NCI-H1436 (cell line): ENCODE measurements at regions not wholly inside any gene's neighbourhood (a gene's known extent, or its start where the extent isn't known, plus 50 kb on each side); places are given as distances from the start of the nearest gene placed in this dataset.

Experiments
- DNase-seq: peaks from one replicate; lab custom pipeline; 2025; lab: John Stamatoyannopoulos, UW

DNA sequence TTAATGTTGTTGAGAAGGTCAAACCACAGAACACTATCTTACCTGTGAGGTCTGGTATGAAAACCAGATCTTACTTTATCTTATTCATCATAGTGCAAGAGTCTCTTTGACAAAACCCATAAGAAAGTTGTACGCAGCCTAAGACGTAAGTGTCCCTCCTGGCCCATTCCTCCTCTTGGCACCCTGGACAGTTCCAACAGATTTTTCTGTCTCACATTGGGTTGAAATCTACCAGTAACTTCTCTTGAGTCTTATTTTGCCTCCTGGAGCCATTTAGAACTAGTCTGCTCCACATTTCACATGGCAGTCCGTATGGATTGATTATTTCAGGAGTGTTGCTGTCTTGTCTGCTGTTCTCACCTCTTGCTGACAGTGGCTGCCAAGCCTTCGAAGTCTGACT lies 498.4 kb downstream of the PDCD6IP start:
- DNase-seq = no peak

DNA sequence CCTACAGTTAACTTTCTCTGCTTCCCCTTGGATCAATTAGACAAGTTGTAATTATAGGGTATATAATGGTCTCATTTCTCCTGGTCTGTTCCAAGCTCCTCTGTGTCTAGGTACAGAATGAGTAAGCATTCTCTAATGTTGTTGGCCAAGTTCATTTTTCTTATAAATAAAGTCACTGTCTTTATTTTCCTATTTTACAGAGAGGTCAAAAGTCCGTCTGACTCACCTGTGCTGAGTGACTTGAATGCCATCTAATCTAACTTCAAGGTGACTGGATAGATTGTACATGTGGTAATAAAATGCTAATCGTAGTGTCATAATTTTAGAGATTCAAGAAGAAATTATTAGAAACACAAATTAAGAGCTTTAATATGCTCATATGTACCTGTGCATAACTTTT lies 500.2 kb downstream of the PDCD6IP start:
- no peak for DNase-seq

DNA sequence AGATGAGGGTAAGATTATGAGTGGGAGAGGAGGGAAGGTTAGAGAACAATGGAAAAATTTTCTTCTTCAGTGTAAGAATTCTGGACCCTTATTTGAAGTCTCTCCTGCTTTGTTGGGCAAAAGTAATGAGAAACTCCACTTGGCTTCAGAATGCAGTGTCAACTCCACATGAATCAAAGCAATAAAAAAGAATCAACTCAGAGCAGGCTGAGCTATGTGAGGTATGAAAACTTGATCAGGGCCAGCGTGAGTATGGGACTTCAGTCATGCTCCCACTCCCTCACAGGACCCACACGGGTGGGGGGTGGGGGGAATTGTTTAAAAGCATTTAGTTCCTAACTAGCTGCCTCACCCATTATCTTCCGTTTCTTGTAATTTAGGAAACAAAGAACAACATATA lies 502.2 kb downstream of the PDCD6IP start:
- DNase-seq = no peak

DNA sequence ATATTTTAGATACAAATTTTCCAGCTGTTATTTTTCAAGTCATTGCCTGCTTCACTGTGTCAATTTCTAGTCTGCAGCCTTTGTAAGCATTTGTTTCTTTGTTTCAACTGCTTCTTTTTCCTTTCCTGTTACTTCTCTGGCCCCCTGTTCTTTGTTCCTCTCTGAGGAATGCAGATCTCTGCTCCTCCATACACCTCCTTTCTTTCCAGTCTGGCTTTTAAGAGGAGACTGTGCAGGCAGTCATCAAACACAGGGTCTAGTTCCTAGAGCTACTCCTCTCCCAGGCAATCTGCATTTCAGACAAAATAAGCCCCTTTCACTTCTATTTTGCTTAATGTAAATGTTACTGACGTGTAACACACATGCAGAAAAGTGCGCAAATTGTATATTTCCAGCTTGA lies 502.9 kb downstream of the PDCD6IP start:
- no peak for DNase-seq

DNA sequence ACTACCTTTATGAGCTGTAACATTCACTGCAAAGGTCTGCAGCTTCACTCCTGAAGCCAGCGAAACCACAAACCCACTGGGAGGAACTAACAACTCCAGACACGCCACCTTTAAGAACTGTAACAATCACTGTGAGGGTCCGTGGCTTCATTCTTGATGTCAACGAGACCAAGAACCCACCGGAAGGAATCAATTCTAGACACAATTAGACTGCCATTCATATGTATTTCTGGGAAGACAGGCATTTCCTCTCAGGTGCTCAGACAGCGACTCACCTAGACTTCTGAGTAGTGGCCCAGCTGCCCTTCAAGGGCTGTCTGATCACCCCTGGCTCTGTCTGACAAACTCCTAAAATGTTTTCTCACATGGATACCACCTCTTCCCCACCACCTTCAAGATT lies 506.8 kb downstream of the PDCD6IP start:
- DNase-seq = no peak

DNA sequence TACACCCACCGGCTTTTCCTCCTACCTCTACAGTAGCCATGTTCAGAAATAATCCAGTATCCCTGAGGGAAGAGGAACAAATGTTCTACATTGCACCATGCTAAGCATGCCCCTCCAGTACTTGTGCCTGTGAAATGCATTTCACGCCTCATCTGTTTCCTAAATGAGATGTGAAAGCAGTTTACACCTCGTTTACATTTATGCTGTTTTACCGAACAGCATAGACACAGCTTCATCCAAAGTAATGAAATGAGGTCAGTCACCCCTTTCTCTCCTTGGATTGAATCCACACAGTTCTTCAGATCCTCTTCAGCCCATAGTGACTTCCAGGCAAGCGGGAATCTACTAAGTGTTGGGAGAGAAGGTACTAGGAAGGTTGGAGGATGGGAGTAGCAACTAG lies 514.3 kb downstream of the PDCD6IP start:
- no peak for DNase-seq

DNA sequence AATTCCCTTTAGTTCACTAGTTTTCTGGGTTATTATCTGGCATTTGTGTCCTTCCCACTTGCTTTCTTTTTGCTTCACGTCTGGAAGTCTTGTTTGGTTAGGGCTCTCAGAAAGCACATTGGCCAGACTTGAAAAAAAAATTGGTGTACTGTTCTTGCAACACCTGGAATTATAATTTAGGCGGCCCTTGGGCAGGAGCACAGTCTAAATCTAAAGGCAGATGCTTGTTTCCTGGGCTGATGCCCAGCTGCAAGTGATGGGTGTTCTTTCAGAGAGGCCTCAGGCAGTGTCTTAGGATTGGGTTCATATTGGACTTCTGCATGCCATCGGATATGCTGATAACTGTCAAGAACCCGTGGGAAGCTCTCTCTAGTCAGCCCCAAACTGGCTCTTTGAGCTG lies 521.5 kb downstream of the PDCD6IP start:
- no peak for DNase-seq

DNA sequence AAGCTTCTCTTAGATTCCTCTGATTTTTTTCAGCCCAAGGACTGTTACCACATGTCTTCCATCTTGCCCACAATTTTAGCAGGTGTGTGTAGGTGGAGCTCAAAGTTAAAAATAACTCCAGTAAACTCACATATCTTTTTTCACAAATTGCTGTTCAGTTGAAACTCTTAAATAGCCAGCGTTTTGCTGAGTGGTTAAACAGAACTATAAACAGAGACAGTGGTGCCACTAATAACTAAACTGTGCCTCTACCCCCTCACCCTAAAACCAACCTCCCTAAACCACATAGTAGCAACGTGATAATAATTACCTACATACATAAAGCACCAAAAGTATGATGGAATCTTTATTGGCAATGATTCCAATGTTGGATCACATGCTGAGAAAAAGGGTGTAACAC lies 525.1 kb downstream of the PDCD6IP start:
- no peak for DNase-seq

DNA sequence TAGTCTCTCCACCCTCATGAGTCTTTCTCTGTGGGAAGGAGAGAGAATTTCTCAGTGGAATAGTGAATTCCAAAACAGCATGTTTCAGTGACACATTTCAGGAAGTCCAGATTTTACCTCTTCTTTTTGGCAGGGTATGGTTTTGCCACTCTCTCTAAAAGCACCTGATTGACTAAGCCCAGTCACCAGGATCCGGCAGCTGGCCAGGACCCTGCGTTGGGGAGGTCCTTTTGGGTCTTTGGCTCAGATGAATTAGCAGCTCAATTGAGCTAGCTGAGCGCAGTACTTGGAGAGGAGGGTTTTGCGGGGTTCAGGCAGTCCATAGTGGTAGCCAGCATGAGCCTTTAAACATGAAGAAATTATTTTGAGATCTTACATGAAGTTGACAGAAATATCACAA lies 548.2 kb downstream of the PDCD6IP start:
- DNase-seq = no peak

DNA sequence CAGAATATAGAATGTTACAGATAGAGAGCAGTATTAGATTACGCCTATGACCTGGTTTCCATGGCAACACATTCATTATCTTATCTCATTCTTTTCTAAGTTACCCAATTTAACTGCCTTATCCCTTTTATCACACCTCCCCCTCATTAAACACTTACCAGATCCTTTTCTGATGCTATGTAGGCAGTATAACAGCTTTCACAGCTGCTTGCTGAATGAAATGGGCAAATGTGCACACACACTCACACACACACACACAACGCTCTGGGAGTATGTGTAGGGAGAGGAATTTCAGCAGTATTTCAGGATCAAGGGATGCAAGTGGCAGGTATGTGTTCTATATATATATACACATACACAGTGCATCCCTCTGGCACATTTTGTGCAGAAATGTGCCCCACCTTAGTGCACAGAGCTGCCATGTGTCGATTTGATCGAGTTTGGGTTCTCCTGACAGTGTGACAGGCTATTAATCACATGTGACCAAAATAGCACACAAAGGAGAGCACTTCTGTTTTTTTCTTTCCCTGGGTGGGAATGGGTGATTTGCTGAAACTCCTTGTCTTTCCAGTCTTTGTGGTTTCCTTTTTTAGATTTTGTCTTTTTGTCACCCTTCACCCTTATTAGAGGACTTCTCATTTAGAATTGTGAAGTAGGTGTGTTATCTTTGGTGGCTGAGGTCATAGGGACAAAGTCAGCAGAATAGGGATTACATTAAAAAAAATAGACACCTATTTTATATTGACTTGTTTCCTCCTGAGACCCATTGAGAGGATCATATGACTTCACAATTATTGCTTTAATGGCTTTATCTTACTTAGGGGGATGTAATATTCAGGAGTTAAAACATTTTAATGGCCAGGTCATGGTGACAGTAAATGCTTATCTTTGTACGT lies 553.7 kb downstream of the PDCD6IP start:
- no peak for DNase-seq

DNA sequence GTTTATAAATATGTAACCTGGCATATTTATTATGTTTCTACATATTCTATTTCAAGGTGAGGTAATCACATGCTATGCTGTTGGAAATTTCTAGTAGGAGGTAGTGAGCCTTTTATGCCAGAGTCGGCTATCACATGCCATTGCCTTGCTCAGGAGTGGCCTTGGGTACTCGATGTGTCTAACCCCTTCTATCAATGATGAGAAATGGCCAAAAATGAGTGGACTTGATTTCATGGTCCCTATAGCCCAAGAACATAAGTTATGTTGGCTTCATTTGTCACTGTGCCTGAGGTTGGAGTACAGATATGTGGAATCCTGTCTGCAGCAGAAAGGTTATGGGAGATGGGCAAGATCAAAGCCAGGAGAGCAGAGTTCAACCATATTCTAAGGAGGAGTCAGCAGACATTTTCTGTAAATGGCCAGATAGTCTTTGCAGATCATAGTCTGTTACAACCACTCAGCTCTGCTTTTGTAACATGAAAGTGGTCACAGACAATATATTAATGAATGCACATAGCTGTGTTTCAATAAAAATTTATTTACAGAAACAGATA lies 554.4 kb downstream of the PDCD6IP start:
- no peak for DNase-seq

DNA sequence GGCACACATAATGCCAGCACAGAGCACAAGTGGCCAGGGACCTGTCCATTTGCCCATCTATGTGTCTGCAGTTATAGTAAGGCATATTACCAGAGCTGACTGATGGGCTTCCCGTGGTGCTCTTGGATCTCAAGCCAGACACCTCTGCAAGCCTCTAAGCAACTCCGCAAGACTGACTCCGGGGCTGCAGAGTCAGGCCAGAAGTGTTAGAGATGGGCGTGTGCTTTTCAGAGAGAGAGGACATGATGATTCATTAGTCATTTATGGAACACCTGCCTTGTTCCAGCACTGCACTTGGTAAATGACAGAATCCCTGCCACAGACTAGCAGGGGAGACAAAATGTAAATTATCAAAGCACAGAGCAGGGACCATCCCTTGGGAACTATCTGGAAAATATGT lies 559.0 kb downstream of the PDCD6IP start:
- DNase-seq = no peak

DNA sequence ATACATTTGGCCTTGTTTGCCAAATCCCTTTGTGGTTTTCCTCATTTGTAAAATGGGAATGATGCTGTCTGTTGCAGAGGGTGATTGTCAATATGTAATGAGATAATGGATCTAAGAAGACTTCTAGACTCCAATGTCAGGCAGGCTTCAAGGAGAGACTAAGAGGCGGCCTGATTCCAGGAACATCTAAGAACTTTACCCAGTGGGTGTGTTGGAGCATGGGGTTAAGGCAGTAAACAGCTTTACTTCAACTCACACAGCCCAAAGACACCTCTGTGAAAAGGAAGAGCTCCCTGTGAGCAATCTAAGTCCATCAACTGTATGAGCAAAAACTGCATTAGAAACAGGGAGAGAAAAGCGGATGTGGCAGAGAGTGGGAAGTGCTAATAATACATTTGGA lies 560.6 kb downstream of the PDCD6IP start:
- DNase-seq = no peak

DNA sequence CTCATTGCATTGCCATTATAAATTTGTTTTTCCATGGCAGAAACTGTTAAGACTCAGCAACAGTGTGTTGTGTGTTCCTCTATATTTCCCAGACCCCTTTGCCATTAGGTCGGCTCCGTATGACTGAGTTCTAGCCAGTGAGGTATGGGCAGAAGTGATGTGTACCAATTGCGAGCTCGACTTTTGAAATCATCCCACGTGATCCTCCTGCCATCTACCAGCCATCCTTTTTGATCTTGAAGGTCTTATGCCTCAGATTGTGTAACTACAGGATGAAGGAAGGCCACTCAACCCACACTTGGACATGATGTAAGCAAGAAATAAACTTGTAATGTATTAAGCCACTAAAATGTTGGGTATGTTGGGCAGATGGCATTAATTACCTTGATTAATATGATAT lies 562.3 kb downstream of the PDCD6IP start:
- DNase-seq = no peak

DNA sequence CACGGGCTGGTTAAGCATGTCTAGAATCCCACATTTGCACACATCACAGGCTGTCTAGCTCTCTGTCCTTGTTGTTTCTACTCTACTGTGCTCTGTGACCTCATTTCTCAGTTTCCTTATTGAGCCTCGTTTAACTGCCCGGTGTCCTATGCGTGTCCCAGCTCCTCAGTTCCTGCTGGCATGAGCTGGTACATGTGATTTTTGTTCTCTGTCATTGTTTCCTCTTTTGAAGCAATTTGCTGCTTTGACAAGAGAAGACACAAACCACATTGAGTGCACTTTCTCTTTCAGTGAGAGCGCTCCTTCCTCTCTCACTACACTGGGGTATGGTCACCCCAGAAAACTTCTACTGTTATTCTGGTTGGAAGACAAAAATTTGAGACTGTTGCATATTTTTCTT lies 563.5 kb downstream of the PDCD6IP start:
- no peak for DNase-seq

DNA sequence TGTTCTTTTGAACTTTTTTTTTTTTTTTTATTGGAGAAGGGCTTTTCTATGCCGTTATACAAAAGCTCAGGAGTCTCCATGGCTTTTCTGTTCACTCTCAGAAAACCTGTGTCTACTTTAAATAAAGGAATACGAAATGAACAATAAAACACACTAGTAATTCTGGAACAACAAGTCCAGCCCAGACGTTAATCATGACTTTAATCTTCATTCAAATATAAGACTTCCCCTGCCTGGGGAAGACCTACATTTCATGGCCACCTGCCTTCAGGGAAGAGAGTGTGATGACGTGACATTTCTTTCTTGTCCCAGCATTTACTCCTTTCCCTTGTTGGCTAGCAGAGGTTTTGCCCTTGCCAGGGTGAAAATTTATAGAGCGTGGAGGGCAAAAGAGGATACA lies 564.5 kb downstream of the PDCD6IP start:
- DNase-seq = no peak

DNA sequence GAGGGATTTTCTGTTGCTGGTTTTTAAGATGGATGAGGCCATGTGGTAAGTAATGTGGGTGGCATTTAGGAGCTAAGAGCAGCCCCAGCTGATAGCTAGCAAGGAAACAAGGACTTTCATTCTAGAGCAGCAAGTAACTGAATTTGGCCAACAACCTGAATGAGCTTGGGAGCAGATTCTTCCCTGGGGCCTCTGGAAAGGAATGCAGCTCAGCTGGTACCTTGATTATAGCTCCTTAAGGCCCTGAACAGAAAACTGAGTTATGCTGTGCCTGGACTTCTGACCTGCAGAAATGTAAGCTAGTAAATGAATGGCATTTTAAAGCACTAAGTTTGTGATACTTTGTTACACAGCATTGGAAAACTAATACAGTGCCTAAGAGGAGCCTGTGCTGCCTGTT lies 565.5 kb downstream of the PDCD6IP start:
- no peak for DNase-seq

DNA sequence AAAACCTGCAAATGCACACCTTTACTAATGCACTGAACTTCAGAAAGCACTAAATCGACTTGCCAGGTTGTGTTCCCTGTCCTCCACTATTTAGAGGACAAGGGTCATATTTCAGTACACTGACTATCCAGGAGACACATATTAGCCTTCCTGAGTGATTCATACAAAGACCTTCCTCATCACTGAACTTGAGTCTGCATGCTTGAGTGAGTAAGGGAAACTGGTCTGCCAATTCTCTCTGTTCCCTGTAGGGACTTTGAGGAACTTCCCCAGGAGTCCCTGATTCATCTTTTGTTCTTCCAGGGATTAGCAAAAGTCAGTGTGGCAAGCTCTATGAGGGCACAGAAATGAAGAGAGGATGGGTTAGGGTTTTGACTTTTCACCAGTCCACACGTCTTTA lies 565.9 kb downstream of the PDCD6IP start:
- DNase-seq = no peak

DNA sequence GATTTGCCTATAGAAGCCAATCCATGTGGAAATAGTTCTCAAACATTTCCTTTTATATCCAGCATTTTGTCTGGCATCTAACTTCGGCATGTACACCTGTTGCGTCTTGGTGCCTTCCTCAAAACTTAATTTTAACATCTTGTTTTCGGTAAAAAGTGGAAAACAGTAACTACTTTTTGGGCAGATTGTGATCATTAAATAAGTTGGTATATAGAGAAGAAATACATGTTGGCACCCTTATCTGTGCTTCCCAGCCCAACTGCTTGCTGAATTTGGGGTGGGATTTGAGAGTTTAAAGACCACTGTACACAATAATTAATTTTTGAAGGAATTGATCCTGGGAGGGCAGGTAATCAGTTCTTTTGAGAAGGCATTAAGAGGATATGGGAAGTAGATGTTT lies 566.8 kb downstream of the PDCD6IP start:
- no peak for DNase-seq

DNA sequence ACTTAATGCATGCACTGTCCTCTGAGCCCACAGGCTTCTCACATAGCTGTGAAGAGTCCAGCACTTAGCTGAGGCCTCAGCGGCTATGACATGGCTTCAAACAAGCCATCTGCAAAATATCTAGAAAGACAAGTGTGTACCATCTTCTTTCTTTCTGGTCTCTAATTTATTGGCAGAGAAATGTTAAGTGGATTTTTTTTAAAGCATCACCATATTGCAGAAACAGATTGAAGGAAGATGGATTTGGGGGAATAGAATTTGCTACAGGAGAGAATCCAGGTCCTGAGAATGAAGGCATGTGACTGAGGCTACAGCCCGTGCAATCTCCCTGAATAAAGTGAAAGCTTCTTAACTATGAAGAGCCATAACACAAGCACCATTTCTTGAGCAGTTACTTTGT lies 567.3 kb downstream of the PDCD6IP start:
- no peak for DNase-seq

DNA sequence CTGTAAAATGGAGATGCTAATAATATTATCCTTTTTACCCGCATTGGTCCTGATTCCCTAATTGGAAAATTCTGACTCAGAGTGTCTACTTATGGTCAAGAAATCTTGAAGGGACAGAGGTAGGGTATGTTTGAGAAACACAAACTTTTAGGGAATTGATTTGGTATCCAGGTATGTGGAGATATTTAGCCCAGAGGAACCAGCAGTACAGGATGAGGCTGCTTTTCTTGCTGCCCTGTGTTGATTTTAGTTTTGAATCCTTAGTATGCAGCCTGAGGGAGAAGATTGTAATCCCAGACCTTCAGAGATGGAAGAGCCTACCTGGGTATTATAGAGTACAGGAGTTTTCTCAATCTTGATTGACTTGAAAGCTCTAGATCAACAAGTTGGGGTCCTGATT lies 569.1 kb downstream of the PDCD6IP start:
- no peak for DNase-seq

DNA sequence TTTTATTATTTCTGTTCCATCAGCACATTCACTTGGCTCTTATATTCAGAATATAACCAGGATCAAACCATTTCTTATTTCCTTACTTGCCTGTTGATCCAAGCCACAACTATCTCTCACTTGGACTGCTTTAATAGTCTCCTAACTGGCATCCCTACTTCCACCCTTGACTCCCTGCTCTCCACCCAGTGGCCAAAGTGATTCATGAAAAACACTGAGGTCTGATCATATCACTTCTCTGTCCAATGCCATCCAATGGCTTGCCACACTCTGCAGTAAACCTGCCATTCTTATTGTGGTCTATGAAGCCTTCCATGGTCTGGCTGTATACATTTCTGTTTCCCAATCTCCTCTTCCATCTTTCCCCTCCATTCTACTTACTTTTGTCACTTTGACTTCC lies 576.1 kb downstream of the PDCD6IP start:
- DNase-seq = no peak

DNA sequence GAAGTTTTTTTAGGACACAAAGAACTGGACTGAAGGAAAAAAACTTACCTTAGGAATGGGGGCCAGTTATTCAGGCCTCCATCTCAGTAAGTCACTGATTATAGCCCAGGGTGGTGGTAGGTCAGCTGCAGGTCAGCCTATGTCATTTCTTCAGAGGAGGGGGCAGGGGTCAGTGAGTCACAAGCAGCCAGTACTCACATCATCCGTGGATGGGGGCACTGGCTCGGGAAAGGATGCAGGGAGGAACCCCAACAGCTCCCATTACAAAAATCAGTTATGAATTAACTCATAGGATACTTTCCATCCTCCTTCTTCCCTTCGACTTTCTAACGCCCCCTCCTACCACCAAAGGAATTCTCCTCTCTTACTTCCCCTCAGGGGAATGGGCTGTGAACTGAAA lies 578.3 kb downstream of the PDCD6IP start:
- DNase-seq = no peak

DNA sequence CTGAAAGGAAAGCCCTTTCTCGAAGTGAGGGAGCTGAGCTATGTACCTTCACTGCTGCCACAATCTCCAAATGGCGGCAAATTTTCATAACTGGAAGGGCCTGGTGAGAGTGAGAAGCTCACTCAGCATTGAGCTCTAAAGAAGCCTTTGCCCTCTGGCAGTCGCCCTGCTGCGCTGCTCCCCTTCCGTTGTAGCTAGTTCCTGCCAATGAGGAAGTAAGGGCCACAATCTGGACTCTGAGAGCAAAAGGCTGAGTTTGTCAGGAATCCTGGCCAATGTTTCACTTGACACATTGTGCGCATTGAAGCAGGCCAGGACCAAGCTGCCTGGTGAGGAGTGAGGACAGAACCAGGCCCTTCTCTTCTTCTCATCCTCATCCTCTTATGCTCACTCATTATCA lies 579.5 kb downstream of the PDCD6IP start:
- DNase-seq = no peak
